ENCODE measurements at regions not wholly inside any gene's neighbourhood (a gene's known extent, or its start where the extent isn't known, plus 50 kb on each side); places are given as distances from the start of the nearest gene placed in this dataset.

GRCh38 chr16:35841632-35842031 lies 2382.2 kb downstream of the TP53TG3F start:
- Histone ChIP-seq H3K36me3 (ENCODE audit: control insufficient read depth in 2 of 2, insufficient read depth in 2 of 2, low read length in 1 of 2) (no peaks in the 10 kb centered on the region), H3K27me3 (ENCODE audit: control insufficient read depth in 2 of 2, insufficient read depth in 1 of 2, low read length in 1 of 2) (no peaks in the 10 kb centered on the region), H3K4me3 (ENCODE audit: low read length in 2 of 2) (no peak overlapping the region), H3K4me1 (ENCODE audit: control insufficient read depth in 2 of 2, insufficient read depth in 2 of 2, low read length in 2 of 2) (no peaks in the 10 kb centered on the region), H3K27ac (ENCODE audit: low read depth in 1 of 2, low read length in 1 of 2) (no peak overlapping the region), H3K9me3 (ENCODE audit: control insufficient read depth in 2 of 2, insufficient read depth in 1 of 2, low read length in 1 of 2) (peaks cover 0 to 1% of the 10 kb centered on the region in 2 donors)
- WGBS, result 48% methylated on average over 3 of the region's 3 CpGs
- DNase-seq (ENCODE audit: low read depth in 6 of 9, low spot score in 9 of 9), result no peak

- no peaks in the 10 kb centered on the region for H3K36me3 ChIP-seq (ENCODE audit: control insufficient read depth in 2 of 2, insufficient read depth in 2 of 2, low read length in 1 of 2)
- no peak overlapping the region for H3K4me3 ChIP-seq (ENCODE audit: low read length in 2 of 2)
- H3K9me3 ChIP-seq (ENCODE audit: control insufficient read depth in 2 of 2, insufficient read depth in 1 of 2, low read length in 1 of 2), result peaks cover 0 to 1% of the 10 kb centered on the region in 2 donors
- H3K4me1 ChIP-seq (ENCODE audit: control insufficient read depth in 2 of 2, insufficient read depth in 2 of 2, low read length in 2 of 2), result no peaks in the 10 kb centered on the region
- no peak overlapping the region for H3K27ac ChIP-seq (ENCODE audit: low read depth in 1 of 2, low read length in 1 of 2)
- no peaks in the 10 kb centered on the region for H3K27me3 ChIP-seq (ENCODE audit: control insufficient read depth in 2 of 2, insufficient read depth in 1 of 2, low read length in 1 of 2)
- DNase-seq (ENCODE audit: low read depth in 6 of 9, low spot score in 9 of 9), result no peak
Observed at GRCh38 chr16:35862242-35862641, 2402.8 kb downstream of the TP53TG3F start.

- Histone ChIP-seq H3K9me3 (ENCODE audit: control insufficient read depth in 2 of 2, insufficient read depth in 1 of 2, low read length in 1 of 2) (peaks cover 0 to 2% of the 10 kb centered on the region in 2 donors), H3K4me3 (ENCODE audit: low read length in 2 of 2) (no peak overlapping the region), H3K27me3 (ENCODE audit: control insufficient read depth in 2 of 2, insufficient read depth in 1 of 2, low read length in 1 of 2) (no peaks in the 10 kb centered on the region), H3K27ac (ENCODE audit: low read depth in 1 of 2, low read length in 1 of 2) (no peak overlapping the region), H3K4me1 (ENCODE audit: control insufficient read depth in 2 of 2, insufficient read depth in 2 of 2, low read length in 2 of 2) (no peaks in the 10 kb centered on the region), H3K36me3 (ENCODE audit: control insufficient read depth in 2 of 2, insufficient read depth in 2 of 2, low read length in 1 of 2) (no peaks in the 10 kb centered on the region)
- WGBS, result 56% methylated on average over 3 of the region's 3 CpGs
- DNase-seq (ENCODE audit: low read depth in 6 of 9, low spot score in 9 of 9), result no peak
Observed at GRCh38 chr16:35868630-35869029, 2409.2 kb downstream of the TP53TG3F start.

GRCh38 chr16:35873472-35873871 lies 2414.1 kb downstream of the TP53TG3F start:
- no peaks in the 10 kb centered on the region for H3K4me1 ChIP-seq (ENCODE audit: control insufficient read depth in 2 of 2, insufficient read depth in 2 of 2, low read length in 2 of 2)
- no peaks in the 10 kb centered on the region for H3K27me3 ChIP-seq (ENCODE audit: control insufficient read depth in 2 of 2, insufficient read depth in 1 of 2, low read length in 1 of 2)
- no peak overlapping the region for H3K27ac ChIP-seq (ENCODE audit: low read depth in 1 of 2, low read length in 1 of 2)
- no peak for DNase-seq (ENCODE audit: low read depth in 6 of 9, low spot score in 9 of 9)
- no peak overlapping the region for H3K4me3 ChIP-seq (ENCODE audit: low read length in 2 of 2)
- WGBS, result 84% methylated on average over 4 of the region's 4 CpGs
- no peaks in the 10 kb centered on the region for H3K36me3 ChIP-seq (ENCODE audit: control insufficient read depth in 2 of 2, insufficient read depth in 2 of 2, low read length in 1 of 2)
- H3K9me3 ChIP-seq (ENCODE audit: control insufficient read depth in 2 of 2, insufficient read depth in 1 of 2, low read length in 1 of 2), result peaks cover 0 to under 1% of the 10 kb centered on the region in 2 donors

- no peak for DNase-seq (ENCODE audit: low read depth in 6 of 9, low spot score in 9 of 9)
- Histone ChIP-seq H3K27ac (ENCODE audit: low read depth in 1 of 2, low read length in 1 of 2) (no peak overlapping the region), H3K9me3 (ENCODE audit: control insufficient read depth in 2 of 2, insufficient read depth in 1 of 2, low read length in 1 of 2) (peaks cover 2 to 7% of the 10 kb centered on the region in 2 donors), H3K4me3 (ENCODE audit: low read length in 2 of 2) (no peak overlapping the region), H3K36me3 (ENCODE audit: control insufficient read depth in 2 of 2, insufficient read depth in 2 of 2, low read length in 1 of 2) (no peaks in the 10 kb centered on the region), H3K4me1 (ENCODE audit: control insufficient read depth in 2 of 2, insufficient read depth in 2 of 2, low read length in 2 of 2) (no peaks in the 10 kb centered on the region), H3K27me3 (ENCODE audit: control insufficient read depth in 2 of 2, insufficient read depth in 1 of 2, low read length in 1 of 2) (no peaks in the 10 kb centered on the region)
- 70% methylated on average over 2 of the region's 2 CpGs for WGBS
Observed at GRCh38 chr16:35881654-35882053, 2422.2 kb downstream of the TP53TG3F start.

- peaks cover 5 to 20% of the 10 kb centered on the region in 2 donors for H3K9me3 ChIP-seq (ENCODE audit: control insufficient read depth in 2 of 2, insufficient read depth in 1 of 2, low read length in 1 of 2)
- H3K4me1 ChIP-seq (ENCODE audit: control insufficient read depth in 2 of 2, insufficient read depth in 2 of 2, low read length in 2 of 2), result no peaks in the 10 kb centered on the region
- no peaks in the 10 kb centered on the region for H3K27me3 ChIP-seq (ENCODE audit: control insufficient read depth in 2 of 2, insufficient read depth in 1 of 2, low read length in 1 of 2)
- WGBS, result 84% methylated on average over 1 of the region's 1 CpG
- H3K4me3 ChIP-seq (ENCODE audit: low read length in 2 of 2), result no peak overlapping the region
- no peak for DNase-seq (ENCODE audit: low read depth in 6 of 9, low spot score in 9 of 9)
- H3K36me3 ChIP-seq (ENCODE audit: control insufficient read depth in 2 of 2, insufficient read depth in 2 of 2, low read length in 1 of 2), result no peaks in the 10 kb centered on the region
- no peak overlapping the region for H3K27ac ChIP-seq (ENCODE audit: low read depth in 1 of 2, low read length in 1 of 2)
Observed at GRCh38 chr16:35906440-35906839, 2447.0 kb downstream of the TP53TG3F start.

GRCh38 chr16:35908152-35908551 lies 2448.7 kb downstream of the TP53TG3F start:
- Histone ChIP-seq H3K4me3 (ENCODE audit: low read length in 2 of 2) (no peak overlapping the region), H3K27ac (ENCODE audit: low read depth in 1 of 2, low read length in 1 of 2) (no peak overlapping the region), H3K27me3 (ENCODE audit: control insufficient read depth in 2 of 2, insufficient read depth in 1 of 2, low read length in 1 of 2) (no peaks in the 10 kb centered on the region), H3K4me1 (ENCODE audit: control insufficient read depth in 2 of 2, insufficient read depth in 2 of 2, low read length in 2 of 2) (no peaks in the 10 kb centered on the region), H3K9me3 (ENCODE audit: control insufficient read depth in 2 of 2, insufficient read depth in 1 of 2, low read length in 1 of 2) (peaks cover 5 to 27% of the 10 kb centered on the region in 2 donors), H3K36me3 (ENCODE audit: control insufficient read depth in 2 of 2, insufficient read depth in 2 of 2, low read length in 1 of 2) (no peaks in the 10 kb centered on the region)
- DNase-seq (ENCODE audit: low read depth in 6 of 9, low spot score in 9 of 9), result no peak
- WGBS, result 93% methylated on average over 7 of the region's 7 CpGs

GRCh38 chr16:35908942-35909341 lies 2449.5 kb downstream of the TP53TG3F start:
- Histone ChIP-seq H3K36me3 (ENCODE audit: control insufficient read depth in 2 of 2, insufficient read depth in 2 of 2, low read length in 1 of 2) (no peaks in the 10 kb centered on the region), H3K27me3 (ENCODE audit: control insufficient read depth in 2 of 2, insufficient read depth in 1 of 2, low read length in 1 of 2) (no peaks in the 10 kb centered on the region), H3K9me3 (ENCODE audit: control insufficient read depth in 2 of 2, insufficient read depth in 1 of 2, low read length in 1 of 2) (peaks cover 5 to 32% of the 10 kb centered on the region in 2 donors), H3K4me3 (ENCODE audit: low read length in 2 of 2) (no peak overlapping the region), H3K27ac (ENCODE audit: low read depth in 1 of 2, low read length in 1 of 2) (no peak overlapping the region), H3K4me1 (ENCODE audit: control insufficient read depth in 2 of 2, insufficient read depth in 2 of 2, low read length in 2 of 2) (no peaks in the 10 kb centered on the region)
- 65% methylated on average over 2 of the region's 2 CpGs for WGBS
- no peak for DNase-seq (ENCODE audit: low read depth in 6 of 9, low spot score in 9 of 9)

- no peaks in the 10 kb centered on the region for H3K36me3 ChIP-seq (ENCODE audit: control insufficient read depth in 2 of 2, insufficient read depth in 2 of 2, low read length in 1 of 2)
- no peak for DNase-seq (ENCODE audit: low read depth in 6 of 9, low spot score in 9 of 9)
- H3K27ac ChIP-seq (ENCODE audit: low read depth in 1 of 2, low read length in 1 of 2), result no peak overlapping the region
- peaks cover 5 to 32% of the 10 kb centered on the region in 2 donors for H3K9me3 ChIP-seq (ENCODE audit: control insufficient read depth in 2 of 2, insufficient read depth in 1 of 2, low read length in 1 of 2)
- H3K4me3 ChIP-seq (ENCODE audit: low read length in 2 of 2), result no peak overlapping the region
- no peaks in the 10 kb centered on the region for H3K4me1 ChIP-seq (ENCODE audit: control insufficient read depth in 2 of 2, insufficient read depth in 2 of 2, low read length in 2 of 2)
- H3K27me3 ChIP-seq (ENCODE audit: control insufficient read depth in 2 of 2, insufficient read depth in 1 of 2, low read length in 1 of 2), result no peaks in the 10 kb centered on the region
- 89% methylated on average over 6 of the region's 6 CpGs for WGBS
Observed at GRCh38 chr16:35909351-35909954, 2450.0 kb downstream of the TP53TG3F start.
